Right forelimb (tissue), 1 donor: ENCODE measurements at regions not wholly inside any gene's neighbourhood (a gene's known extent, or its start where the extent isn't known, plus 50 kb on each side); places are given as distances from the start of the nearest gene placed in this dataset.

Source experiments
- DNase-seq: peaks from one replicate; pipeline ENCODE4 v3.0.0-alpha.2; 2018

GRCh38 chr5:58057324-58057723, 402.6 kb downstream of the PLK2 start:
- DNase-seq: no peak

GRCh38 chr5:58056546-58056945, 403.3 kb downstream of the PLK2 start:
- no peak for DNase-seq

GRCh38 chr5:58054018-58054417, 405.9 kb downstream of the PLK2 start:
- DNase-seq: no peak

- no peak for DNase-seq
Measured at GRCh38 chr5:58048954-58049353, 410.9 kb downstream of the PLK2 start.

GRCh38 chr5:58048185-58048925, 411.5 kb downstream of the PLK2 start:
- no peak for DNase-seq

- DNase-seq: no peak
Measured at GRCh38 chr5:58046371-58046770, 413.5 kb downstream of the PLK2 start.

- no peak for DNase-seq
Measured at GRCh38 chr5:58044166-58044565, 415.7 kb downstream of the PLK2 start.

- DNase-seq: no peak
Measured at GRCh38 chr5:58043032-58043945, 416.6 kb downstream of the PLK2 start.

- no peak for DNase-seq
Measured at GRCh38 chr5:58041884-58042283, 418.0 kb downstream of the PLK2 start.

GRCh38 chr5:58040846-58041245, 419.0 kb downstream of the PLK2 start:
- no peak for DNase-seq

- DNase-seq: no peak
Measured at GRCh38 chr5:58040044-58040443, 419.8 kb downstream of the PLK2 start.

- no peak for DNase-seq
Measured at GRCh38 chr5:58037899-58038298, 422.0 kb downstream of the PLK2 start.

GRCh38 chr5:58025809-58026208, 434.1 kb downstream of the PLK2 start:
- no peak for DNase-seq

GRCh38 chr5:58024151-58024550, 435.7 kb downstream of the PLK2 start:
- DNase-seq: no peak

- DNase-seq: no peak
Measured at GRCh38 chr5:58022055-58022454, 437.8 kb downstream of the PLK2 start.

- DNase-seq: no peak
Measured at GRCh38 chr5:58021466-58021865, 438.4 kb downstream of the PLK2 start.

GRCh38 chr5:58019614-58020013, 440.3 kb downstream of the PLK2 start:
- no peak for DNase-seq

- DNase-seq: no peak
Measured at GRCh38 chr5:58018016-58018415, 441.9 kb downstream of the PLK2 start.

- no peak for DNase-seq
Measured at GRCh38 chr5:58016877-58017276, 443.0 kb downstream of the PLK2 start.

- no peak for DNase-seq
Measured at GRCh38 chr5:58016358-58016757, 443.5 kb downstream of the PLK2 start.

GRCh38 chr5:58015175-58015574, 444.7 kb downstream of the PLK2 start:
- no peak for DNase-seq

GRCh38 chr5:58013542-58014258, 446.2 kb downstream of the PLK2 start:
- DNase-seq: no peak

- DNase-seq: no peak
Measured at GRCh38 chr5:58012801-58013315, 447.0 kb downstream of the PLK2 start.
